HG02970 (cell line): ENCODE measurements at regions not wholly inside any gene's neighbourhood (a gene's known extent, or its start where the extent isn't known, plus 50 kb on each side); places are given as distances from the start of the nearest gene placed in this dataset.
"Not testable (repeated sequence)": the region's sequence is repeated elsewhere in the genome, so short reads cannot be mapped to it uniquely, and the experiment has no call there.

Experiments used
- ATAC-seq: cut with Tn5 transposase; IDR thresholded peaks from one replicate; pipeline ENCODE4 v1.9.1; 2021; ENCODE audit warnings: mild to moderate bottlenecking, moderate library complexity, moderate number of reproducible peaks; ENCODE audit not compliant: unreplicated experiment, low FRiP score

DNA sequence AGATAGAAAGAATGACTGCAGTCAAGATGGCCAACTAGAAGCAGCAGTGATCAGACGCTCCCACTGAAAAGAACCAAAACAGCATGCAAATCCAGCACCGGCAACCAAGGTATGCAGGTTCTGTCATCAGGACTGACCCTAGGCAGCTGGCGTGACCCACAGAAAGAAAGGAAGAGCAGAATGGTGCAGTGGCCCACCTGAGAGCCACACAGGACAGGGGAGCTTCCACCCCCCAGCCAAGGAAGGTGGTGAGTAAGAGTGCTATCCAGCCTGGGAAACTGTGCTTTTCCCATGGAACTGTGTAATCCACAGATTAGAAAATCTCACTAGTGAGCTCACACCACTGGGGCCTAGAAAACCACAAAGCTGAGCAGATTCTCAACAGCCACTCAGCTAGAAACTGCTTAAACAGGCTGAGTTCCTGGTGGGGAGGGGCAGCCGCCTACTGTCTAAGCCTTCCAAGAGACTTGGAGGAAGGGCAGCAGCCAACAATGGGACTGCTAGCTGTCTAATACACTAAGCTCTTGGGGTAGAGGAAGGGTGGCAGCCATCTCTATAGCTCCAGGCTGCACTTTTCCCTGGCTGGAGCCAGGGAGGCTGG is 127.9 kb downstream of the EVA1A start:
- peak; percentile 65 for ATAC-seq

DNA sequence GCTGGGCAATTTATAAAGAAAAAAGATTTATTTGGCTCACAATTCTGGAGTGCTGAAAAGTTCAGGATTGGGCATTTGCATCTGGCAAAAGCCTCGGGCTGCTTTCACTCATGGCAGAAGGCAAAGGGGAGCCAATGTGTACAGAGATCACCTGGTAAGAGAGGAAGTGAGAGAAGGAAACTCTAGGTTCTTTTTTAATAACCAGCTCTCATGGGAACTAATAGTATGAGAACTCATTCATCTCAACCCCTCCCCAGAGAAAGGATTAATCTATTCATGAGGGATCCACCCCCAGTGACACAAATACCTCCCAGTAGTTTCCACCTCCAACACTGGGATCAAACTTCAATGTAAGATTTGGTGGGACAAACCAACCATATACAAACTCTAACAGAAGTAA is 129.0 kb downstream of the EVA1A start:
- peak; percentile 52 for ATAC-seq

- no peak for ATAC-seq
Observed at GRCh38 chr2:75431276-75431675, 129.5 kb downstream of the EVA1A start.

DNA sequence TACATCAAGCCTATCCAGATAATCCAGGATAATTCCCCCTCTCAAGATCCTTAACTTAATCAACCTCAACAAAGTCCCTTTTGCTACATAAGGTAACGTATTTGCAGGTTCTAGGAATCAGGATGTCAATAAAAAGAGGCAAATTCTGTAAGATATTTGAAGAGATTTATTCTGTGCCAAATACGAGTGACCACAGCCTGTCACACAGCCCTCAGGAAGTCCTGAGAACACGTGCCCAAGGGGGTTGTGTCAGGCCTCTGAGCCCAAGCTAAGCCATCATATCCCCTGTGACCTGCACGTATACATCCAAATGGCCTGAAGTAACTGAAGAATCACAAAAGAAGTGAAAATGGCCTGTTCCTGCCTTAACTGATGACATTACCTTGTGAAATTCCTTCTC is 130.3 kb downstream of the EVA1A start:
- ATAC-seq, result not testable (repeated sequence)

DNA sequence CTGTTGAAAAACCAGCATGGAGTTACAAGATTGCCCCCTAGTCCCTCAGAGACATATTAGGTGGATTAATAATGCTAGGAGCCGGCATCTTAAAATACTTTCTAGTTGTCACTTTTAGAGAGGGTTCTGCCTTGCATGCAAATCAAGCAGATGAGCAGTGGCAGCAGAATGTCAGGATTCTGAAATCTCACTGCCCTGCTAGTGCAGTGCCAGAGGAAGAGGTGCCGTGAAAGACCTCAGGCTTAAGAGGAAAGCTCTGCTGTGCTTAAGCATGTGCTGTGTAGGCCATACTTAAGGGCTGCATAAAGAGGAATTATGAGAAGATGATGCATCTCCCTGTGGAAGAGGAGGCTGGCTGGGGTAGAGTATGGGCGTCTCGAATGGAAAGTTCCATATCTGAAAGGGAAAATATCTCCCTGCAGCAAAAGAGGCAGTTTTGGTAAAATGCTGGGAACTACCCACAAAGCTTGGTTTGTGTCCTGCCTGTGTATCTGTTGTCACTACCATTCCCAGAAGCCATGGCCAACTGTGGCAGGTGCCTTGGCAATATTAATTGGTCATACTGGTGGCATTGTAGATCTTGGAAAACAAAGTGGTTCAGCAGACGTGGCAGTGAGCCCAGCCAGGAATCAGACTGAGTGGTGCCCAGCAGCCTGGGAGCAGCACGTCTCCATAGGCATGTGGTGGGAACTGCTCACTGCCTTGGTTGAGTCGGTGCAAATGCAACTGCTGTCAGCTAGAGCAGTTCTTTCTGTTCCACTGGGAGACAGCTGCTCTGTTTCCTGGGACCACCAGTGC is 131.9 kb downstream of the EVA1A start:
- ATAC-seq, result no peak

DNA sequence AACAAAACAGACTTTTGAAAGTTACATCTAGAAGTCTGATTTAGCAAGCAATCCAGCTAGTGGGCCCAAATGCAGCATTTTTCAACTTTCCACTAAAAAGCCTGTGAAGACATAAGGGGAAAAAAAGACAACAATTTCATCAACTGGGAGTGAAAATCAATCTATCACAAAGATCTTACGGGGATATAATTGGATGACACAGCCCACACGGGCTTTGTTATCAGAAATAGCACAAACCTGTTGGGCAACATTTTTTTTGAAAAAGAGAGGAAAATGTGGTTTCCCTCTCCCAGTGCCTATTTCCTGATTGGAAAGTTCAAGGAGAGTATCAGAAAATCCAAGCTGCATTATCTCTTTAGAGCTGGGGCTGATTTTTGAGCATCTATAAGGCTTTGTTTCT is 132.7 kb downstream of the EVA1A start:
- no peak for ATAC-seq

GRCh38 chr2:75424936-75425619 is 135.7 kb downstream of the EVA1A start:
- no peak for ATAC-seq

GRCh38 chr2:75421986-75422385 is 138.8 kb downstream of the EVA1A start:
- no peak for ATAC-seq

GRCh38 chr2:75416420-75417342 is 144.1 kb downstream of the EVA1A start:
- peak; percentile 48 for ATAC-seq

- no peak for ATAC-seq
Observed at GRCh38 chr2:75415731-75416130, 145.0 kb downstream of the EVA1A start.

DNA sequence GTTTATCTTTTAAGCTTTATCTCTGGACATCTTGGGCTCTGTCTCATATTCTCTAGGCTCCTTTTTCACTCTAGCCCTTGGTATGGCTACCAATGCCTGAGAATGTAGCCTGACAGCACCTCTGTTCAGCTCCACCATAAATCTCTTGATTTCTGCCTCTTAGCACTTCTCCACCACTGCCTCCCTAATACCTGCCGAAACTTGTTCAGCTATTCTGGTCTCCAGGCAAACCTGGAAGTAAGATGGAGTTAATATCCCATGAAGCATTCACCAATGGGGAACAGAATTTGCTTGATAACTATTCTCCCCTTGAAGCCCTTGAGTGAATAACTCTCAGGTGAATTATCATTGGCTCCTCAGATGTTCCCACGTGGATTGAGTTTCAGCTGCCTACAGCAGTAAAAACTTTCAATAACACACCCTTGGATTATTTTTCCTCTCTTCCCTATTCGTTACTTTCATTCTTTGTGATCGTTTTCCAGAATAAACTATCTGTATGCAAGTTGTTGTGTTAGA is 145.6 kb downstream of the EVA1A start:
- no peak for ATAC-seq

DNA sequence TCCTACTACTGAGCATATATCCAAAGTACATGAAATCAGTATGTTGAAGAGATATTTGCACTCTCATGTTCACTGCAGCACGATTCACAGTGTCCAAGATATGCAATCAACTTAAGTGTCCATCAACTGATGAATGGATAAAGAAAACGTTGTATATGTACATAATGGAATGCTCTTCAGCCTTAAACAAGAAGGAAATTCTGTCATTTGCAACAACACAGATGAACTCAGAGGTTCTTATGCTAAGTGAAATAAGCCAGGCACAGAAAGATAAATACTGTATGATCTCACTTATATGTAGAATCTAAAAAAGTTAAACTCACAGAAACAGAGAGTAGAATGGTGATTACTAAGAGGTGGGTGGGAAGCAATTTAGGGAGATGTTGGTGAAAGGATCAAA is 149.2 kb downstream of the EVA1A start:
- no peak for ATAC-seq

- ATAC-seq, result no peak
Observed at GRCh38 chr2:75410702-75411101, 150.0 kb downstream of the EVA1A start.

DNA sequence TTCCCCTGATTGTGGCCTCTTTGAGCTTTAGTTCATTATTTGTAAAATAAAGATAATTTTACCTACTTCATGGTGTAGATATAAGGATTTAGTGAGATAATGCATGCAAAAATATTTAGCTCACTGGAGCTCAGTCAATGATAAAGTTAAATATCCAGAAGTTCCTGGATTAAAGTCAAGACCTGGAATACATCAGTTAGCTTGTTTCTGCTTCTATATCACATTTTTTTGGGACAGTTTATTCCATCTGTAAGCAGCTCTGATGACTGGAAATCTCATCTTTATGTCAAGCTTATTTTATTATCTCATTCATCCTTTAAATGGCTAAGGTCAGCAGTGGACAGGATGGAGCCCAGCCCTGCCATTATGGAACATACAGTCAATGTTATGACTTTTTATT is 152.0 kb downstream of the EVA1A start:
- no peak for ATAC-seq

DNA sequence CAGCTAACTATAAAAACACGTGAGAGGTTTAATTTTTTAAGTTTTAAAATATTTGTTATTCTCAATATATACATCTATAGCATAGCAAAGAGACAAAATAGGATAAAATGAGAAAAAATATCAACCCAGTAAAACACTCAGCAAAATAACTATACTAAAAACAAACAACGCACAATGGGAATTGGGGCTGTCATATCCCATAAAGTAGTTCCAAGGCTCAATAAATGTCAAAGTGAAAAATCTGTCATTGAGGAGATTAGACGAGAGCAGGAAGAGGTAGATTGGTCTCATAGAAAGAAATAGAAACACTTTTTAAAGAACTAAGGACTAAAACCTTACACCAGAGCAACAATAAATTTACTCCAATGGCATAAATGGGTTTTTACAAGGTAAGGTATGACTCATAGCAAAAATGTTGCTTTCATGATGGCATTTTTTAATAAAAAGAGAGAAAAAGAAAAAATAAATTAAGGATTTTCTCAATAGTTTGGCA is 153.7 kb downstream of the EVA1A start:
- ATAC-seq, result no peak

- ATAC-seq, result no peak
Observed at GRCh38 chr2:75406131-75406581, 154.6 kb downstream of the EVA1A start.

DNA sequence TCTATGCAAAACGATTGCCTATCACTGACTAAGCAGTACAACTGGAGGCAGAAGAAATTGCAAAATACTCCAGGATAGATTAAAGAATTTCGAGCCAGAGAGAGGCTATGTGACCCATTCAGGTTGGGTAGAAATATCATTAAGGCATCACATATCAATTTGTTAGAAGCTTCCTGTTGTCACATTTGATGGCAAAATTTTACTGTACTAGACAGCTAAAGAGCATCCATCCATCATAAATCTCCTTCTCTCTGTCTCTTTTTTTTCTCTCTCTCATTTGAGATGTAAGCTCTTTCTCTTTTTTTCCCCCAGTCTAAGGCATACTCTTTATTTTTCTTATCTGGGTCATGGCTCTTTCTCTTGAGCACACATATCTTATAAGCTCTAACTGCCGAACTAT is 155.7 kb downstream of the EVA1A start:
- no peak for ATAC-seq

- no peak for ATAC-seq
Observed at GRCh38 chr2:75403991-75404428, 156.7 kb downstream of the EVA1A start.

- ATAC-seq, result no peak
Observed at GRCh38 chr2:75396314-75396713, 164.4 kb downstream of the EVA1A start.

DNA sequence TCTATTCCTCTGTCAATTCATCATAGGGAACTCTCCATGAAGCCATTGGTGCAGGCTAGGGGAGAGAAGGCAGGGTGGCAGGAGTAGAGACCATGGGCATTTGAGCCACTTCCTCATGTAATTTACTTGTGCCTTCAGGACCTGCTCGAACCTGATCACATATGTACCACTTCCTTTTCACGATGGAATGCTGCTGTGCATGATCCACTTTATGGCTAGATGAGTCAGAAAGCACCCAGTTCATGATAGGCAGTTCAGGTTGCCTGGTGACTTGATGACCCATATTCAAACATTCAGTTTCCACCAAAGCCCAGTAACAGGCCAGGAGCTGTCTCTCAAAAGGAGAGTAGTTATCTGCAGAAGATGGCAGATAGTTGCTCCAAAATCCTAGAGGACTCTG is 166.0 kb downstream of the EVA1A start:
- ATAC-seq, result not testable (repeated sequence)
